IPS DF 6.9 (cell line): ENCODE measurements at regions not wholly inside any gene's neighbourhood (a gene's known extent, or its start where the extent isn't known, plus 50 kb on each side); places are given as distances from the start of the nearest gene placed in this dataset.
"Not testable (repeated sequence)": the region's sequence is repeated elsewhere in the genome, so short reads cannot be mapped to it uniquely, and the experiment has no call there.

ENCODE experiments used
- DNase-seq: peaks from one replicate; pipeline ENCODE4 v3.0.0-alpha.2; 2013; ENCODE audit warnings: low read depth, low spot score
- H3K27ac ChIP-seq: one replicate; pipeline ENCODE4 v1.5.1; 2013; ENCODE audit warnings: low read length, control low read depth
- H3K27me3 ChIP-seq: 2 replicates; pipeline ENCODE4 v1.6.1; 2013; ENCODE audit warnings: mild to moderate bottlenecking, low read length; ENCODE audit not compliant: control insufficient read depth, insufficient read depth
- H3K36me3 ChIP-seq: 2 replicates; pipeline ENCODE4 v1.6.1; 2013; ENCODE audit warnings: low read length; ENCODE audit not compliant: control insufficient read depth, insufficient read depth
- H3K4me1 ChIP-seq: 2 replicates; pipeline ENCODE4 v1.6.1; 2013; ENCODE audit warnings: low read length; ENCODE audit not compliant: control insufficient read depth, insufficient read depth
- H3K4me3 ChIP-seq: 2 replicates; pipeline ENCODE4 v1.5.1; 2013; ENCODE audit warnings: mild to moderate bottlenecking, low read length
- H3K9me3 ChIP-seq: 2 replicates; pipeline ENCODE4 v1.6.1; 2013; ENCODE audit warnings: low read length, inconsistent platforms; ENCODE audit not compliant: control insufficient read depth, insufficient read depth
- WGBS: extraction: QIAGEN DNeasy Blood & Tissue Kit; methylation state at CpG from one replicate; pipeline ENCODE4 v1.1.7; 2013; ENCODE audit warnings: mixed read lengths, missing lambda C conversion rate; ENCODE audit not compliant: insufficient read length, insufficient coverage; 5-methylcytosine and 5-hydroxymethylcytosine counted together

- WGBS = no CpG with 5 or more reads among the region's 27 CpGs
- DNase-seq = no peak
- H3K36me3 ChIP-seq = no peaks in the 10 kb centered on the region
- H3K9me3 ChIP-seq = no peaks in the 10 kb centered on the region
- no peak overlapping the region for H3K4me3 ChIP-seq
- peaks cover 4% of the 10 kb centered on the region; the same call in 1 of the 2 replicates for H3K4me1 ChIP-seq
- no peaks in the 10 kb centered on the region for H3K27me3 ChIP-seq
- H3K27ac ChIP-seq = no peak overlapping the region
These were observed 213.9 kb downstream of the IRX2 start for GRCh38 chr5:2537378-2538145.

GRCh38 chr5:2536632-2537377, 214.7 kb downstream of the IRX2 start:
- Histone ChIP-seq H3K4me3 (no peak overlapping the region), H3K27me3 (no peaks in the 10 kb centered on the region), H3K4me1 (peaks cover 4% of the 10 kb centered on the region; the same call in 1 of the 2 replicates), H3K9me3 (no peaks in the 10 kb centered on the region), H3K36me3 (no peaks in the 10 kb centered on the region), H3K27ac (no peak overlapping the region)
- WGBS = no CpG with 5 or more reads among the region's 19 CpGs
- DNase-seq = no peak

DNA sequence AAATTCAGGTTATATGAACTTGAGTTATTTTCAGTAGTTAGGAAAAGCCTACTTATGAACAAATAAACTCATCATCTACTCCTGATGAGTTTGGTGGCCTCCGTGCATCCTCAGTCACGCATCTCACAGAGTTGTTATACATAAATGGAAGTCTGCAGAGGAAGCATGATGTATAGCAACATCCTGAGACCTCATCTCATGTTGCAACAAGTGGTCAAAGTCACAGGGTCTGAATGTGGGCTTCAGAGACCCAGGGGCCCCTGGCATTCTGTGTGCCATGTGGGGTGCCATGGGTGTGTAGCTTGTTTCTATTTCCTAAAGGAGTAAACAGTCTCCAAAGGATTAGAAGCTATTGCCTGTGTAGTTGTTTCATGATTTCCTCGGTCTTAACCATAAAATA, 216.5 kb downstream of the IRX2 start:
- Histone ChIP-seq H3K4me3 (no peak overlapping the region), H3K9me3 (no peaks in the 10 kb centered on the region), H3K27me3 (no peaks in the 10 kb centered on the region), H3K36me3 (no peaks in the 10 kb centered on the region), H3K27ac (no peak overlapping the region), H3K4me1 (peaks cover 3% of the 10 kb centered on the region; the same call in 1 of the 2 replicates)
- WGBS = no CpG with 5 or more reads among the region's 3 CpGs
- DNase-seq = no peak

- Histone ChIP-seq H3K4me1 (peaks cover 3% of the 10 kb centered on the region; the same call in 1 of the 2 replicates), H3K9me3 (no peaks in the 10 kb centered on the region), H3K4me3 (no peak overlapping the region), H3K27me3 (no peaks in the 10 kb centered on the region), H3K36me3 (no peaks in the 10 kb centered on the region), H3K27ac (no peak overlapping the region)
- no peak for DNase-seq
- no CpG with 5 or more reads among the region's 3 CpGs for WGBS
These were observed 217.2 kb downstream of the IRX2 start for GRCh38 chr5:2534251-2534650.

DNA sequence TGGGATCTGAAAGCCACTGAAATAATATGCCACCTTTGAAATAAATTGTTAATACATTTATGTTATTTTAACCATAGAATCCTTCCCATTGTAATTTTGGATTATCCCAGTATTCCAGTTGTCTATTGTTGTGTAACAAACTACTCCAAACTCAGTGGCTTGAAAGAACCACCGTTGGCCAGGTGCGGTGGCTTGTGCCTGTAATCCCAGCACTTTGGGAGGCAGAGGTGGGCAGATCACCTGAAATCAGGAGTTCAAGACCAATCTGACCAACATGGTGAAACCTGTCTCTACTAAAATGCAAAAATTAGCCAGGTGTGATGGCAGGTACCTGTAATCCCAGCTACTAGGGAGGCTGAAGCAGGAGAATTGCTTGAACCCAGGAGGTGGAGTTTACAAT, 217.6 kb downstream of the IRX2 start:
- not testable (repeated sequence) for H3K36me3 ChIP-seq, H3K9me3 ChIP-seq, H3K4me1 ChIP-seq, H3K27me3 ChIP-seq, H3K27ac ChIP-seq, H3K4me3 ChIP-seq, DNase-seq
- no CpG with 5 or more reads among the region's 2 CpGs for WGBS

DNA sequence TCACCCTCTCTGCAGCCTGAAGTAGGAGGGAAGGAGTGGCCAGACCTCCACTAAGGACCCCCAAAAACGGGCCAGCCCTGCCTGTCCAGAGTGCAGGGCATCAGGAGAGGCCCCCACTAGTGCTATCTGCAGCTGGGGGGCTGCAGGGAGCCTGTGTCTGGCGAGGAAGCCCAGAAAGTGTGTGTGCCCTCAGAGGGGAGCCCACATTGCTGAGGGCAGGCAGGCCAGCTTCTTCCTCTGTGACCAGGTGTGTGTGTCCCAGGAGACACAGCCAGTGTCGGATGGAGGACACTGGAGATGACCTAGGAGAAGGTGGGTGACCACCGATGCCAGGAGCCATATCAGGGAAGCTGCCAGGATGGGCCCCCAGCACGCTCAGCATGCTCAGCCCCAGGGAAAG, 218.7 kb downstream of the IRX2 start:
- DNase-seq = no peak
- Histone ChIP-seq H3K27me3 (no peaks in the 10 kb centered on the region), H3K4me3 (no peak overlapping the region), H3K36me3 (no peaks in the 10 kb centered on the region), H3K9me3 (no peaks in the 10 kb centered on the region), H3K27ac (no peak overlapping the region), H3K4me1 (peaks cover 3% of the 10 kb centered on the region; the same call in 1 of the 2 replicates)
- no CpG with 5 or more reads among the region's 5 CpGs for WGBS

GRCh38 chr5:2531318-2531717, 220.2 kb downstream of the IRX2 start:
- Histone ChIP-seq H3K9me3 (no peaks in the 10 kb centered on the region), H3K27me3 (no peaks in the 10 kb centered on the region), H3K36me3 (no peaks in the 10 kb centered on the region), H3K4me1 (peaks cover 3% of the 10 kb centered on the region; the same call in 1 of the 2 replicates), H3K27ac (no peak overlapping the region), H3K4me3 (no peak overlapping the region)
- DNase-seq = no peak
- no CpG with 5 or more reads among the region's 2 CpGs for WGBS

DNA sequence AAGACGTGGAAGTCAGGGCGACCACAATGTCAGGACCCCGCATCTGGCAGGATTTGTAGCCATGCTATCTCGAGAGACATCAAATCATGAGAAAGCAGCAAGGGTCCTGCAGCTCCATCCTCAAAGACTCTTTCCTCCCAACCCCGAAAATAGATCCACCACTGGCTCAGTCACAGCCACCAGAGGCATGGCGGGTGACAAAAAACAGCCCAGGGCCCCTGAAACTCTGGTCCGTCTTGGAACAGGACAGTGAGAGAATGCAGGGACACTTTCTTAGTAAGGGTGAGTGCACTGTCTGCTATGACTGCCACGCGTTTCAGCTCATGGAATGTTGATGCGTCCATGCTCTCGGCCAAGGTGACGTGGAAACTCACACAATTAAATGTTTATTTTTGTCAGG, 220.9 kb downstream of the IRX2 start:
- H3K4me1 ChIP-seq = peaks cover 3% of the 10 kb centered on the region; the same call in 1 of the 2 replicates
- no peak overlapping the region for H3K27ac ChIP-seq
- no peak overlapping the region for H3K4me3 ChIP-seq
- no peaks in the 10 kb centered on the region for H3K36me3 ChIP-seq
- H3K9me3 ChIP-seq = no peaks in the 10 kb centered on the region
- no peak for DNase-seq
- no peaks in the 10 kb centered on the region for H3K27me3 ChIP-seq
- WGBS = no CpG with 5 or more reads among the region's 12 CpGs

GRCh38 chr5:2529371-2530092, 221.9 kb downstream of the IRX2 start:
- WGBS = no CpG with 5 or more reads among the region's 13 CpGs
- Histone ChIP-seq H3K36me3 (no peaks in the 10 kb centered on the region), H3K27ac (no peak overlapping the region), H3K4me1 (peaks cover 3% of the 10 kb centered on the region; the same call in 1 of the 2 replicates), H3K9me3 (no peaks in the 10 kb centered on the region), H3K27me3 (no peaks in the 10 kb centered on the region), H3K4me3 (no peak overlapping the region)
- no peak for DNase-seq

- Histone ChIP-seq H3K27ac (no peak overlapping the region), H3K9me3 (no peaks in the 10 kb centered on the region), H3K4me3 (no peak overlapping the region), H3K27me3 (no peaks in the 10 kb centered on the region), H3K36me3 (no peaks in the 10 kb centered on the region), H3K4me1 (no peaks in the 10 kb centered on the region)
- DNase-seq = no peak
- WGBS = no CpG with 5 or more reads among the region's 4 CpGs
These were observed 226.1 kb downstream of the IRX2 start for GRCh38 chr5:2525351-2525750.
